Fibroblast of lung (primary cell): ENCODE measurements at regions not wholly inside any gene's neighbourhood (a gene's known extent, or its start where the extent isn't known, plus 50 kb on each side); places are given as distances from the start of the nearest gene placed in this dataset.

Experiments used
- EZH2 ChIP-seq: IDR thresholded peaks from 2 replicates; pipeline ENCODE4 v1.5.1; 2012; ENCODE audit warnings: low read length, control low read depth, mild to moderate bottlenecking; ENCODE audit errors: missing control alignments
- TF ChIP-seq, protein P1 (sequence below), 2 donors: IDR thresholded peaks in 1 of 2; conservative IDR thresholded peaks in 1 of 2; 1 replicate in 1 of 2; 2 replicates in 1 of 2; pipeline ENCODE4 v1.5.1; 2011 to 2012; ENCODE audit warnings: low read length in 2 of 2, control low read depth in 1 of 2, inconsistent platforms in 1 of 2, low read depth in 1 of 2, mild to moderate bottlenecking in 1 of 2

DNA sequence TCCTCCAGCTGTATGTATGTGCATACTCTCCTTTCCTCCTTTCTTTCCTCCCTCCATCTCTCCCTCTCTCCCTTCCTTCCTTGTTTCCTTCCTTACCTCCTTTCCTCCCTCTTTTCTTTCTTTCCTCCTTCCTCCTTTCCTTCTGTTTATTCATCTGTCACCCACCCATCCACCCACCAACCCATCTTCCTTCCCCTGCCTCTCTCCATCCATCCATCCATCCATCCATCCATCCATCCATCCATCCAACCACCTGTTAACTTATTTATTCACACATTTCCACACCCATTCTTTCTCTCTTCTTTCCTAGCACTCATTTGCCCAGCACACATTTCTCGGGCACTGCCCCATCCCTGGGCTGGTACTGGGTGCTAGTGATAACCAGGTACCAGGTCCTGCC lies 443.9 kb downstream of the MIAT start:
- TF ChIP-seq, protein P1, sequence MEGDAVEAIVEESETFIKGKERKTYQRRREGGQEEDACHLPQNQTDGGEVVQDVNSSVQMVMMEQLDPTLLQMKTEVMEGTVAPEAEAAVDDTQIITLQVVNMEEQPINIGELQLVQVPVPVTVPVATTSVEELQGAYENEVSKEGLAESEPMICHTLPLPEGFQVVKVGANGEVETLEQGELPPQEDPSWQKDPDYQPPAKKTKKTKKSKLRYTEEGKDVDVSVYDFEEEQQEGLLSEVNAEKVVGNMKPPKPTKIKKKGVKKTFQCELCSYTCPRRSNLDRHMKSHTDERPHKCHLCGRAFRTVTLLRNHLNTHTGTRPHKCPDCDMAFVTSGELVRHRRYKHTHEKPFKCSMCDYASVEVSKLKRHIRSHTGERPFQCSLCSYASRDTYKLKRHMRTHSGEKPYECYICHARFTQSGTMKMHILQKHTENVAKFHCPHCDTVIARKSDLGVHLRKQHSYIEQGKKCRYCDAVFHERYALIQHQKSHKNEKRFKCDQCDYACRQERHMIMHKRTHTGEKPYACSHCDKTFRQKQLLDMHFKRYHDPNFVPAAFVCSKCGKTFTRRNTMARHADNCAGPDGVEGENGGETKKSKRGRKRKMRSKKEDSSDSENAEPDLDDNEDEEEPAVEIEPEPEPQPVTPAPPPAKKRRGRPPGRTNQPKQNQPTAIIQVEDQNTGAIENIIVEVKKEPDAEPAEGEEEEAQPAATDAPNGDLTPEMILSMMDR (conservative IDR thresholded peaks at IDR 0.05 in 1 of 2, IDR thresholded peaks at IDR 0.05 in 1 of 2; ENCODE audit: low read depth in 1 of 2, low read length in 2 of 2) = no peak
- no peak for TF ChIP-seq EZH2
